Left forelimb (tissue), 1 donor: ENCODE measurements at regions not wholly inside any gene's neighbourhood (a gene's known extent, or its start where the extent isn't known, plus 50 kb on each side); places are given as distances from the start of the nearest gene placed in this dataset.
"Not testable (repeated sequence)": the region's sequence is repeated elsewhere in the genome, so short reads cannot be mapped to it uniquely, and the experiment has no call there.

Experiments
- DNase-seq: peaks from one replicate; pipeline ENCODE4 v3.0.0-alpha.2; 2018; ENCODE audit warnings: low spot score

DNA sequence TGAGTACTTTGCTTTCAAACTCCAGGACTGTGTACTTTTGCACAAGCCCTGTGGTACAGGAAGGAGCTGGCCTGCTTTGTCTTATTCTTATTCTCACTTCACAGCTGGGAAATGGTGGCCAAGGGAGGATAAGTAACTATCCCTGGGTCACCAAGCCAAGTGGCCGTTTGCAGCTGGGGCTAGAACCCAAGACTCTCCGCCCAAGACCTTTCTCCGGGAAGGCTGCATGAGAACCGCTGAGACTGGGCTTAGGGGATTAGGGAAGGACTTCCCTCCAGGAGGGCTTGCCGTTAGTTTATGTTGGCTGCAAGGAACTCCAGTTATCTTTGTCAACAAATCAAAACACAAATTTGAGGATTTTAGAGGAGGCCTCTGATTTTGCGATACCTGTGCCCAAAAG, 109.5 kb upstream of the ADRA1D start:
- no peak for DNase-seq

DNA sequence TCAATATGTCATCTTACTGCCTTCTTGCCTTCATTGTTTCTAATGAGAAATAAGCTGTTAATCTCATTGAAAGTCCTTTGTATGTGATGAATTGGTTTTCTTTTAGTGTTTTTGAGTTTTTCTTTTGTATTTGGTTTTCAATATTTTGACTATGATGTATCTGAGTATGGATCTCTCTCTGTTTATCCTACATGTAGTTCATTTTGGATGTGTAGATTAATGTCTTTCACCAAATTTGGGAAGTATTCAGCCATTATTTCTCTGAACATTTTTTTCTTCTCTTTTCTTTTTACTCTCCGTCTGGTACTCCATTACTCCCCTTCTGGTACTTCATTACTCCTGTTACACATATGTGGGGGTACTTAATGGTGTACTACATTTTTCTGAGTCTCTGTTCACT, 103.3 kb upstream of the ADRA1D start:
- no peak for DNase-seq

DNA sequence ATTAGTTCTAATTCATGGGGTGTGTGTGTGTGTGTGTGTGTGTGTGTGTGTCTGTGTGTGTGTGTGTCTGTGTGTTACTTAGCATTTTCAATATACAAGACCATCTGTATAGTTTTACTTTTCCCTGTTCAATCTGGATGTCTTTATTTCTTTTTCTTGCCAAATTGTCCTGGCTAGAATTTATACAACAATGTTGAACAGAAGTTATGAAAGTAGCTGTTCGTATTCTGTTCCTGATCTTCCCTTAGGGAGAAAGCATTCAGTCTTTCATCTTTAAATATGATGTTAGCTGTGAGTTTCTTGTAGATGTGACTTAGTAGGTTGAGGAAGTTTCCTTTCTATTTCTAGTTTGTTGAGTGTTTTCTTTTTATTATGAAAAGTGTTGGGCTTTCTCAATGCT, 101.0 kb upstream of the ADRA1D start:
- no peak for DNase-seq

DNA sequence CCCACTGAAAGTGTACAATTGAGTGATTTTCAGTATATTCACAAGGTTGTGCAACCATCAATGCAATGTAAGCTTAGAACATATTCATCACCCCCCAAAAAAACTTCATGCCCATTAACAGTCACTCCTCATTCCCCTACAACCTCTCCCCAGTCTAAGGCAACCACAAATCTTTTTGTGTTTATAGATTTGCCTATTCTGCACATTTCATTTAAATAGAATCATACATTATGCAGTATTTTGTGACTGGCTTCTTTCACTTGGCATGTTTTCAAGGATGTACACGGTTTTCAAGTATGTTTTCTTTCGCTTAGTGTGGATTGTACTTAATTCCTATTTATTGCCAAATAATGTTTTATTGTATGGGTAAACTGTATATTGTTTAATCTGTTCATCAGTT, 95.6 kb upstream of the ADRA1D start:
- no peak for DNase-seq

DNA sequence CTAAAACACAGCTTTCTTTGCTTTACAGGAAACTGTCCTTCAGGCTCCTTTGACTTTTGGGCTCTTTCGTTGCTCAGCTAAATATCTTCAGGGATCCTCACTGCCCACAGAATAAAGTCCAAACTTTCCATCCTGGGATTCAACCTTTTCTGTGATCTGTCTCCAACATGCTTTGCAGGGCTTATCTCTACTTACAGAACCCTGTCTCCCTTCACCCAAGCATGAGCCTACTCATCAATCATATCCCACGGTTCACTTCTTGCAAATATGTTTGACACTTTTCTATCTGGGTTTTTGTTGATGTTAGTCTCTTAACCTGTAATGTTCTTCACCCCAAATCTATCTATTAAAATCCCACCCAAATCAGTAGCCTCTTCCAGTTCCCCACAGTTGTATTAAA, 93.5 kb upstream of the ADRA1D start:
- DNase-seq = no peak

DNA sequence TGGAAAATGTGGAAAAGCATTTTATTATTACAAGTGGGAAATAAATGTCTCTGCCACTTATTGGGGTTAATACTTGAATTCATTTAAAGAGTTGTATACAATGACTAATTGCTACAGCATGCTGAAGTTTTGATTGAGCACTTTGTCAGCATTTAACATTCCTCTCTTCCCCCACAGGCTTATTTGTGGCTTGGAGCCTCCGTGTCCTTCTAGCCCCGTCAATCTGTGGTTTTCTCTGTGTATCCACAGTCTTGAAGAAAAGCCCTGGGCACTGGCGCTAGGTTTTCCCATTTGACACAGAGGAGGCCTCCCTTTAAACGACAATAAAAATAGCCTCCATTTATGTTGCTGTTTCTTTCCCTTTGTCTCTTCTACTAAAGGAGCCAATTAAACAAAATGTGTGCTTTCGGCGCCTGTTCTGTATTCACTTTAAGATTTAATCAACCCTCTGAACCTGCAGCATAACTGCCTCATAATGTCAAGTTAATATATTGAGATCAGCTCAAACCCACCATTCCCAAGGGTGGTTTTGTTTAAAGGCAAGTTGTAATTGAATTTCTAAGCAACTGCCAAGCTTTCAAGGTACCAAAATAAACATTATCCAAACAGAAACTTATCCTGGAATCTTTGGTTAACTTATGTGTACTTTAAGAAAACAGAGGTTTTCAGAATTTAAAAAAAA, 92.9 kb upstream of the ADRA1D start:
- no peak for DNase-seq

DNA sequence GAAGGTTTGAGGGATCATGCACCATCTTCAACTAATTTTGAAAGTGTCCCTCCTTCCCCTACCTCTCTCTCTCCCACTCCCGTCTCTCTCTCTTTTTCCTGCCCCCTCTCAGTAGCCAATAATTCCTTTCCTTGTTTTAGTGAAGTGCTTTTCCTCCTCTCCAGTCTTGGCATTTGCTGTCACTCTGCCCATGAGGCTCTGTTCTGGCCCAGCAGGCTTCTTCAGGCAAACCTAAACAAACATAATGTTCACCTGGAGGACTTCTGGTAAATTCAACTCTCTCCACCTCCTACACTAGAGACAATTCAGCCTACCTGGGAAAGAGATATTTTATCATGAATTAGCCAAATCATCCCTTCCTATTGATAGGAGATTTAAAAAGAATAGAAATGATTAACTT, 86.6 kb upstream of the ADRA1D start:
- DNase-seq = no peak

DNA sequence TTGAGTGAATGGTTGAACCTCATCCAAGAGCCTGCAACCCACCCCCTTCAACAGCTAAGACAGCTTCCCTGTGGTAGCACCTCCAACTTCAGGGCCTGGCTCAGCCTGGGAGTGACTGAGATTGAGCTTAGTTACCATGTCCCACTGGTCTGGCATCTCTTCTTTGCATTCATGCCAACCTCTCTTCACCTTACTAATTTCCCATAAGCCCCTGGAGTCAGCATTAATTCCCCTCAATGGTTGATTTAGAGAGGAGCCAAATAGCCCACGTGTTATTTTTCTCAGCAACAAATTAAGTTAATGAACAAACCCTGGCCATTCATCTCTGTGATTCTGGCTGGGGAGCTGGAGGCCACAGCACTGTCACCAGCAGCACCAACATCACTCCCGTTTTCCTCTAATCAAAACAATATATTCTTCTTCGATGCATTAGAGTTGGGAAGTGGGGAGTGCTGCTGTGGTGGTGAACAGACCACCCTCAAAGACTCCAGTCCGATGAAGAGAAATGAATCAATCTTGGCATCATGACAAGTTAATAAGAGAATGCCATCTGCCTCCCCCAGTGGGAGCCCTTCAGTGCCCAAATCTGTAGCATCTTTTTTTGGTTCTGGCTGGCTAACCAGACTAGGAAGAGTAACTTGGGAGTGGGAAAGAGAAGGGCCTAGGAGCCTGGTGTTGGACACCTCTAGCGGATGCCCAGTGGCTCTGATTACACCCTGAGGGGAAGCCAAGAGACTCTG, 83.2 kb upstream of the ADRA1D start:
- DNase-seq = no peak

DNA sequence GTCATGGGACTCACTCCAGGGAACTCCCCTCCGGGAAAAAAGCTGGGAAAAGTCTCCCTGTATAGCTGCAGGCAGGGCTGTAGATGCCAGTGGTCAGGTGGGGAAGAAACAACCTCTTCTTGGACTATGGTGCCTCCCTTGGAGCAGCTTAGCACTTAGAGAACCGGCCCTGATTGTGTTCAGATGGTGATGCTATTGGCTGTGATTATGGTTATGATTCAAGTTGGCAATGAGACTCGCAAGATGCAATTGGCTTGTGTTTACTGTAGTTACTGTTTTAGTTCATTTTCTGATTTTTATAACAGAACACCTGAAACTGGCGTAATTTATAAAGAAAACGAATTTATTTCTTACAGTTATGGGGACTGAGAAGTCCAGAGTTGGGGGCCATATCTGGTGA, 80.9 kb upstream of the ADRA1D start:
- no peak for DNase-seq

DNA sequence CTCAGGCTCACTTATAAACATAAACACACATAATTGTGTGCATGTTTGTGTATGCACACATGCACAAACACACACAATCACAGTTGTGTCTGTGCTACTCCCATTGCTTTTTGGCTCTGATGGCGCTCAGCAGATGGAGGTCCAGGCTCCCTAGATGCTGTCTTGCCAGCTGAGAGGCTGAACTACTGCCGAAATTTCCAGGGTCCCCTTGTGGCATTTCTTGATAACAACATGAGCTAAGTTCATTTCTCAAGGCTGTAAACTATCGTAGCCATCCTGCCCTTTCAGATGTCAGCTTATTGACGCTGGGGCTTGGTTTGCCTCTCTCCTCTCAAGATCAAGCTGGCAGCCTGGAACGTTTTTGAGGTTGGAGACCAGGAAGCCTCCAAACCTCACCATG, 80.1 kb upstream of the ADRA1D start:
- DNase-seq = no peak

DNA sequence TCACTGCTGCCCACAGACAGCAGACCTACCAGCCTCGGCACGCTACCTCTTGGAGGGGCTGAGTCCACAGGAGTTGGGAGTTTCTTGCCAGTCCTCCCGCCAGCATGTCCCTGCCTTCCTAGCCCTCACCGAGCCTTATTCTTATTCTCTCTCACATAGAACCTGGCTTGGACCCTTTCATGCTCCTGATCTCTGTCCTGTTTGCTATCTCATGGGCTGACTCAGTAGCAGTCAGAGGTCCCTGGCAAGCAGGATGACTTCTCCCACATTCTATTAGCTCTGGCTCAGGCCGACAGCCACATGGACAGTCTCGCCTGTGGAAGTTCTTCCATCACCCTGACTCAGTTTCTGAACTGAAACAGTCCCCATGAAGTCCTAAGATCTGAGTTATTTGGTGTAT, 79.5 kb upstream of the ADRA1D start:
- DNase-seq = no peak

DNA sequence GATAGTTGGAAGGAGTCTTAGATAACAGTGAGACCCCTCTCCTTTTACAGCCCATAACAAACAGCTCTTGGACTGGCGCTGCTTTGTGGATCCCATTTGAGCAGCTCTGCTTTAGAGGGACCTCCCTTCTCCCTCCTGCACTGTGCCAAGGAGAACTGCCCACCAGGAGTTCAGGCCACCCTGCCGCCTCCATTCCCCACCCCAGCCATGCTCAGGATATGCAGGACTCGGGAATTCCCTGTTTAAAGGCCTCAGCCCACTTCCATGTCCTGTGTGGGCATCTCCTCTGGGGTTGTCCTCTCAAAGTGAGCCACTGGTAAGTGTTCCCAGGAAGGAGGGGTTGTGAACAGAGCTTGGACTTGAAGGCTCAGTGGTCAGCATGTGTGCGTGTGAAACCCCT, 78.9 kb upstream of the ADRA1D start:
- DNase-seq = no peak

DNA sequence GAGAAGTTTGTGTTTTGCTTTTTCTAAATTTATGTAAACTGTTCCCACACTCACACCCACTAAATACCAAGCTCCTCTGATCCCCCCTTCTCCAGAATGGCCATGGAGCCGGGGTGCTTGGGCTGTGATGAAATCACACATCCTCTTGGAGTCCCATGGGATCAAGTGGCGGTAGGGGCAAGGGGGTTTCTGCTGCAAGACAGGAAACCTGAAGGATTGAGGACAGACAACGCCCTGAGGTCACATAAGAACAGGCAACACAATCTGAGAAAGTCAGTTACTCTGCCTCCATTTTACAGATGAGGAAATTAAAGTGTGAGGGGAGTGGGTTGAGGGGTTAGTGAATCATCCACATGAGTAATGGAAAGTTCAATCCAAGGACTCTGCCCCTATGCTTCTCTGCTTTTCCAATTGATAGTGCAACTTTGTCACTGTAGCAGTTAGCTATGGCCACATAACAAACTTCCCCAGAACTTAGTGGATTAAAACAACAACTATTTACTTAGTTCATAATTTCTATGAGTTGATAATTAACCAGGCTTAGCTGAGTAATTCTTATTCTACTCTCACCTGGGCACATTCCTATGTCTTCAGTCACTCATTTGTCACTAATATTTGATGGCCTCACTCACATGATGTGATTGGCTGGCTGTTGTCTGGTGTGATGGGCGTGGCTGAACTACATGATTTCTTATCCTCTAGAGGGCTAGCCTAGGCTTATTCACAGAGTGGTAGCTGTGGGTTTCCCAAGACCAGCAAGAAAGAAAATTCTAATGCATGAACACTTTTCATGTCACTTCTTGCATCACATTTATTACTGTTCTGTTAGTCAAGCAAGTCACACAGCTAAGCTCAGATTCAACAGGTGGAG, 77.3 kb upstream of the ADRA1D start:
- DNase-seq = no peak

DNA sequence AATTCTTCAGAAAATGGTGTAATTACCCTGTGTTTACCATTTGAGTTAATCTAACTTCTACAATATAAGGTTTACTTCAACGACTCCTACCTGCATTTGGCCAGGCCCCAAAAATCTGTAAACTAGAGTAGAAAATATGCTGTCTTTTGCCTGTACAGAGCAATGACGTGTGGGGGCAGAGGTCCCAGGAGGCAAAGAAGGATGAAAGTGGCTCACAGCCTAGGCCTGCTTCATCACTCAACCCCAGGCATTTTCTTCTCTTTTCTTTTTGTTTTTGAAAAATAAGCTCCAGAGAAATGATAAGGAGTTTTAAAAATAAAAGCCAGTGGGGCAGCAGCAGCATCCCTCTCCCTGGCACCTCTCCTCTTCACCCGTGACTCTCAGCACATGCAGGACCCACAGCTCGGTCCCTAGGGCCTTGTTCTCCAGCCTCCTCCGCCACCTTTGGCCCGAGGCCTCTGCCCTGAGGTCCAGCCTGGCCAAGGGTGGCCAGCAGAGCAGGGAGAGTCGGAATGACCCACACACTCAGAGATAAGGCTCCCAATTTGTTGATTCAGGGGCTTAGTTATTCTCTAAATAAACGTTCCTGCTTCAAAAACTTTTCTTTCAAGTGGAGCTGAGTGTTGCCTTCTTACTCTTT, 76.6 kb upstream of the ADRA1D start:
- no peak for DNase-seq

DNA sequence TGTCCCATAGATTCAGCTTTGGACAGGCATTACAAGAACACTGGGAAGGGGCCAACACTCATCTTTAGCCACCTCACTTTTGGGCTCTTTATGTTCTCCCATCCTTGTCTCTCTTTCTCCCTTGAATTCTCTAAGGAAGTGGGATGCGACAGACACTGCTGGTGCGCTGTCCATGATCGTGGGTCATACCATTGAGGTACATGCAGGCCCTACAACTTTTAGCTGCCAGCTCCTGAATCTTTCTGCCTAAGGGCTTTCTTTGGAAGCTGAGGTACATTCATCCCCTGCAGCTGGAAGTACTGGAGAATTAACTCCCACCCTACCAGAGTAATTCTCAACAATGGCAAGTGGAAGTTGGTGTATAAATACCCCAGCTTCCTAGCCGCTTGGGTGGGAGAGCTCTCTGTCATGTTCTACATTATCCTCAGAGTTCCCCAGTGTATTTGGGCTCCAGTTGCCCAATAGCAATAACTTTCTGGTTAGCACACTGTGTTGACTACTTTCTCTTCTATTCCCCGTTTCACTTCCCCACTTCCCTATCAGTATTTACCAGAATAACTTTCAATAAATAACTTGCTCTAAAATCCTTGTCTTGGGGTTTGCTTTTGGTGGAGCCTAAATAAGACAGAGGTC, 75.6 kb upstream of the ADRA1D start:
- DNase-seq = no peak

DNA sequence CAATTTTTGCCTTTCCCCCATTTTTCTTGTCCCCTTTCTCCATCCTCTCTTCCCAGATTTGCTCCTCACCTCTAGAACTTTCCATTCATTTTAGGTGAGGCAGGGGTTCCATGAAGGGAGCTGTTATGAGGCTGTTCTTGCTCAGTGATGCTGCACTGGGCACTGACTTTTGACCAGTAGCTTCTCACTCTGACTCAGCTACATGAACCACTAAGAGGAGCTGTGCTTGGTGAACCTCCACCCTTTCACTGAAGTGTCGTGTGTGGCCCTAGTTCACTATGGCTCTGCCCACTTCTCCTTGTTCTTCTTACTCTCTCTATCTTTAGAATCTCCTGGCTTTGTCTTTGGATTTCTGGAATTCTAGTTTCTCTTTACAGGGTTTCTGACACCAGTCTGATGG, 73.4 kb upstream of the ADRA1D start:
- no peak for DNase-seq

DNA sequence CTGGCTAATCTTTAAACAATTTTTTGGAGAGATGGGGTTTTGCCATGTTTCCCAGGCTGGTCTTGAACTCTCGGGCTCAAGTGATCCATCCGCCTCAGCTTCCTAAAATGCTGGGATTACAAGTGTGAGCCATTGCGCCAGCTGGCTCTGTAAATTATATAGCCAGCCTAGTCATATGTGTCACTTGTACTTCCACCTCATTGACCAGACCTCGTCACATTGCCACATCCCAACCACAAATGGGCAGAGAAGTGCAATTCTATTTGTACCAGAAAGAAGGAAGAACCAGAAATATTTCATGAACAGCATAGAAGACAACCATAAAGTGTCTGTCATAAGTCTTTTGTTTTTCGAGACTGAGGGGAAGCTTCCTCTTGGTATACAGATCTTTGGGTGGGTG, 71.2 kb upstream of the ADRA1D start:
- no peak for DNase-seq

DNA sequence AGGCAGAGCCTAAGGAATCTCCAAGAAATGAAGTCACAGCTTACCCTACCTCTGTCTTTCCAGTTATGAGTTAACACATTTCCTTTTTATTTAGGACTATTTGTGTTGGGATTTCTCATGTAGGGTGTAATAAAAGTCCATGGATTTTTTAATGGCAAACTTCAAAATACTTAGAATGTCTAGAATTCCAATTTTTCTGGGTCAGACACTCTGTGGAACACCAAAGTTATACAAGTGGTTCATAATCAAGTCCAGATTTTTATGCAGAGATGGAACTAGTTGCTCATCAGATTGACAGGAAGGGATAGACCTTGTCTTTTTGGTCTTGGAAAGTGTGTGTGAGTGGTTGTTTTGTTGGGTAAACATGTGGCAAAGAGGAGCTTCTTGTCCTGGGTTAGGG, 69.8 kb upstream of the ADRA1D start:
- DNase-seq = no peak

DNA sequence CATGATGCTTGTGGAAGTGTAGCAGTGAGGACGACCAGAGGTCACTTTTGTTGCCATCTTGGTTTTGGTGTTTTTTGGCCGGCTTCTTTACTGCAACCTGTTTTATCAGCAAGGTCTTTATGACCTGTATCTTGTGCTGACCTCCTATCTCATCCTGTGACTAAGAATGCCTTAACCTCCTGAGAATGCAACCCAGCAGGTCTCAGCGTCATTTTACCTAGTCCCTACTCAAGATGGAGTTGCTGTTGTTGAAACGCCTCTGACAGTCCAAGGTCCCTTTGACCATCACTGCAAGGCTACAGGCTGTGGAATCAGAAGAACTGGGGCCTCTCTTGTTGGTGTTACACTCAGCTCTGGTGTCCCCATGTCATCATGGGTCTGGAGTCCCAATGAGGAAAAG, 61.5 kb upstream of the ADRA1D start:
- not testable (repeated sequence) for DNase-seq

DNA sequence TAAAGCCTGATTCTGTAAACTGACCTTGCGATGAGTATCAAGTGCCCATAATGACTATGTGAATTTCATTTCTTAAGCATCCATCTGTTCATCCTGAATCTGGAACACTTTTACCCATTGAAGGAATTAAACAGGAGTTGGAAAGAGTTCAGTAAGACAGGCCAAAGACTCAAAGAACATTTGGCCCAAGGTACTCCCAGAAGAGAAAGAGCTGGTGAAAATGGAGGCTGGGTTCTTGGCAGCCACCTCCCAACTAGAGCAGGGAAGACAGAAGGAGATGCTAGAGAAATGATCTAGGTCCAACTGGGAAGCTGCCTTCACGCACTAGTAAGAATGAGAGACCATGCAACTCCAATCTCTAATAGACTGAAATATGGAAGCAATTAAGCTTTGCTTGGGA, 57.1 kb upstream of the ADRA1D start:
- DNase-seq = no peak

DNA sequence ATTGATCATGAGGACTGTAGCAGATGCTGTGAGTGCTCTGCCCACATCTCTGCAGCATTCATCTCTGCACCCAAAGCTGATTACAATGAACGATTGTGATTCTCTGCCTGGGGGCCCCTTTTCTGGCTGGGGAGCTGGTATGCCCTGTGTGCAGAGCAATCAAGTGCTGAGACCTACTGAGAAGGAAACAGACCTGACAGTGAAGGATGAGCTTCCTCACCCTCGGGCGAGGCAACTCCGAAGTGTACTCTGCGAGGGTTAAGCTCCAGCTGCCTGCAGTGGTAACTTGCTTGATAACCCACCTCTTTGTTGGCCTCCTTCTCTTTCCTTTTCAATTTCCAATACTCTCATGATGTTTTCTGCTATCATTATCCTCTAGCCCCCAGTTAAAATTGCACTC, 56.0 kb upstream of the ADRA1D start:
- no peak for DNase-seq

DNA sequence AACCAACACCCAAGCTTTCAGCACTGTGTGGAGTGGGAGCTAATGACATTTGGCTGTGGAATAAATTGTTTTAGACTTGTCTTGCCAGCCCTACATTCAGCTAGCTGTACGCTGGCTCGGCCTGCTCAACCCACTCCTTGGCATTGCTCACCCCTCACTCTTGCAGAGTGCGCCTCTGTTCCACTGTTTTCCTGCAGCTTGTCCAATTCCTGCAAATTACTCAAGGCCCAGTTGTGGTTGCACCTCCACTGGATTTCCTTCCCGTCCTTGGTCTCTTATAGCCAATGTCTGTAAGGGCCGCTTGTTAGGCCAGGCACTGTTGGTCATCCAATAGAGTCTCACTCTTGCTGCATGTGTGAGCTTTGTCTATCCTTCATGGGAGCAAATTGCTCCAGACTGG, 55.5 kb upstream of the ADRA1D start:
- no peak for DNase-seq
